ENCODE measurements at regions not wholly inside any gene's neighbourhood (a gene's known extent, or its start where the extent isn't known, plus 50 kb on each side); places are given as distances from the start of the nearest gene placed in this dataset.

DNA sequence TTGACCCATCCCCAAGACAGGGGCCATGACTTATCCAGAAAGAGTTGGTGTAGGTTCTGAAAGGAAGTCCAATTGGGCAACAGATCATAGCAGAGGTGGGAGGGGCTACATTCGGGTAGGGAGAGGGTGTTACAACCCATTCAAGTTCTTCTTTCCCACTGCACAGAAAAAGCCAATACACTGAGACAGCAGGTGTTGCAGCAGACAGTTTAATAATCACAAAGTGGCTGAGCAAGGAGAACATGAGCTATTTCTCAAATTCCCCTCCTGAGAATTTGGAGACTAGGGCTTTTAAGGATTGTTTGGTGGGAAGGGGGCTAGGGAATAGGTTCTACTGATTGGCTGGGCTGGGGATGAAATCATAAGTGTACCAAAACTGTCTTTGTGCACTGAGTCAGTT is 328.4 kb upstream of the POU3F1 start:
- no peak for DNase-seq

DNA sequence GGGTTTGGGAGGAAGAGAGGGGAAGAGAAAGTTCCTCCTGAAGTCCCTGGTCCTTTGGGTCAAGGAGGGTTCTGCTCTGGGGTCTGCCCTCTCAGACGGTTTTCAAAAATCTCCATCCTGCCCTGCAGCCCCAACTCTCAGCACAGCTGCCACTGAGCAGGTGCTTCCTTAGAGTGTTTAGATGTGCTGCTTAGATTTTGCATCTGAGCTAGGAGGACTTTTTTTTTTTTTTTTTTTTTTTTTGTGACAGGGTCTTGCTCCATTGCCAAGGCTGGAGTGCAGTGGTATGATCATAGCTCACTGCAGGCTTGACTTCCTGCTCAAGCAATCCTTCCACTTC is 324.9 kb upstream of the POU3F1 start:
- no peak for DNase-seq

DNA sequence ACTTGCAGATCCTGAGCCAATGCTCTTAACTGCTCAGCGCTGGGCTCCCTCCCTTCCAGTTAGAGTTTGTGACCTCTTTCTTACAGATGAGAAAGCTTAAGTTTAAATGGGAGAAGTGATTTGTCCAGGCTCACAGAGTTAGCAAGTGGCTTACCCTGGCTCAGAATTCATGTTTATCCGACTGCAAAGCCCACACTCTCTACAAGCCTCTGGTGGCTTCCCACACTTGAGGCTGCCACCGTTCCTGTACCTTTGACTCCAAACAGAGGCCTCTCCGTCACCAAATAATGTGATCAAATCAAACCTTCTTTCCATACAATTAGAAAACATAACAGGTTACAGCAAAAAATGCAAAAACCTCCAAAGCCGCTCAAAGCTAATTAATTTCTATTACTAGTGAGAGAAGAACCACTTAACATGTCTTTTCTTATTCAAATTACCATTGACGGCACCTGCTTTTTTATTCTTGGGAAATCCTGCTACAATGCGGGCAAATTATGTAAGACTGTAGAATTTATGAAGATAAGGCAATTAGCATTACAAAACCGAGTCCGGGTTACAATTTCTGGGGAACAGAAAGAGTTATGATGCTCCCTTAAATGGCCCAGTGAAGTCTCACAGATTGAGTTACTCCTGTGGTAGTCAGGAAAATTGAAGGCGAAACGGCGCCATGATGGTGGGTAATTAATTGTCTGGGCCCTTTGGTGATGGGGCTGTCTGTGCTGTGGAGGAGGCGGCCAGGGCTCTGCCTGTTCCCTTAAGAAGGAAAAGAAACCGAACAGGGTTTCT is 324.3 kb upstream of the POU3F1 start:
- no peak for DNase-seq

DNA sequence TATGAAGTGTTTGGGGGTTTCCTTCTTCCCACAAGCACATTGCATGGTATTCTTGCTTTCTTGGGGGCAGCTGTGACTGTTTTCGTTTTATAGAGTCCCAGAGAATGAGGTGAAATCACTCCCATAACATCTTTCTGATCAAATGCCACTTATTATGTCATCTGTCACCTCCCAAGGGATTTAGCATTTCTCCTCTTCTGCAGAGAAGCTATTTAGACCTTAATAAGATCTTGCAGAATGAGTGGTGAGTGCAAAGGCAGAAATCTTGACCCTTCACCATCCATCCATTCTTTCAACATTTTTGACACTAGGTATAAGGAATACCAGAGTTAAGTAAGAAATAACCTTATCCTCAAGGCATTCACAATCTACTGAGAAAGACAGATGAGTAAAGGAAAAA is 318.6 kb upstream of the POU3F1 start:
- DNase-seq = no peak

DNA sequence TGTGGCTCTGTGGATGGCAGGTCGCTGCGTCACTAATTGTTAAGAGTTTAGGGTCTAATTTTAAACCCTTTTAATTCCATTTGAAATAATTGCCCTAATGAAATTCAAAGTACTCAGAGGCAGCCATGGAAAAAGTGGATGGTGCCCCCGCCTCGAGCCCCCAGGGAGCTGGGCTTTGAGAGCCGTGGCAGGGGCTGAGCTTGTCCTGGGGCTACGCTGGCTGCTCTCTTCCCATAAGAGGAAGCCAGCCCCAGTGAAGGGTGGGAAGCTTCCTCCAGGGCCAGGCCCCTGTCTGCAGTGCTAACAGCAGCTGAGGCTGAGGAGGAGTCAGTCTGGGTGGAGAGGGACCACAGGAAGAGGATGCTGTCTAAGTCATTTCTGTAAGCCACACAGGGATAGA is 315.0 kb upstream of the POU3F1 start:
- DNase-seq = no peak

DNA sequence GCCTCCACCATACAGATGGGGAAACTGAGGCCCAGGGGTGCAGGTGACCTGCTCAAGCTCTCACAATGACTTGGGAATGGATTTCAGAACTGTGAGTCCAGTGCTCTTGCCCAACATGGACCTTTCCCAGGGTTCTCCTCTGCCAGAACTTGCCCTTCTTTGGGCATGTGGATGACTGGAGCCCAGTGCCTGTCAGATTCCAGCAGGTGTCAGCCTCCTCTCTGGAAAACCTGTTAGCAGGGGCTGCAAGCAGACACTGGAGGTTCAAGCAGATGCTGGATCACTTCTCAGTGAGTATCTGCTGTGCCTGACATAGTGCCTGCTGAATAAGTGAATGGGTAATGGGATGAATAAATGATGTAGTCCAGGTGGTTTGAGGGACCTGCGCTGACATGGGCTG is 314.2 kb upstream of the POU3F1 start:
- DNase-seq = no peak

DNA sequence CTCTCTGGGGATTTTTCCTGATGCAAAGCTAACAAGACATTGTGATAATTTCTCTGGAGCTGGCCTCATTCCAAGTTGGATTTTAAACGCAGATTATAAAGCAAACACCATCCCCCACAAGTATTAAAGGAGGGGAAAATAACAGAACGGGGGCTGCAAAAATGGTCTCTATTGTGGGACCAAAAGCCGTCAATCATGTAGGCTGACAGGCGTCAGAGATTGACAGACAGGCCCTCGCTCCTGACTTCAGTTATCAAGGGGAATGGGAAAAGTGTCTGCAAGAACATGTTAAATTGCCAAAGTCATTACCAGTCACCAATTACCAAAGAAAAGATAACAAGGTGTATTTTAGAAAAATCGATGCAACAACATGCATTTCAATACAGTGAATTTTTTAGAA is 307.4 kb upstream of the POU3F1 start:
- no peak for DNase-seq

DNA sequence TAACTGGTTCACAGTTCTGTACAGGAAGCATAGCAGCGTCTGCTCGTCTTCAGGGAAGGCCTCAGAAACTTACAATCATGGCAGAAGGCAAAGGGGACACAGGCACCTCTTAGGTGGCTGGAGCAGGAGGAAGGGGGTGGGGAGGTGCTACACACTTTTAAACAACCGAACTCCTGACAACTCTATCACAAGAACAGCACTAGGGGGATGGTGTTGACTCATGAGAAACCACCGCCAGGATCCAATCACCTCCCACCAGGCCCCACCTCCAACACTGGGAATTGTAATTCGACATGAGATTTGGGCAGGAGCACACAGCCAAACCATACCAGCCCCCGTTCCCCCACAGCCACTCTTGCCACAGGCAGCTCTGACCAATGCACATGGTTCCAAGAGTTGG is 306.3 kb upstream of the POU3F1 start:
- no peak for DNase-seq

DNA sequence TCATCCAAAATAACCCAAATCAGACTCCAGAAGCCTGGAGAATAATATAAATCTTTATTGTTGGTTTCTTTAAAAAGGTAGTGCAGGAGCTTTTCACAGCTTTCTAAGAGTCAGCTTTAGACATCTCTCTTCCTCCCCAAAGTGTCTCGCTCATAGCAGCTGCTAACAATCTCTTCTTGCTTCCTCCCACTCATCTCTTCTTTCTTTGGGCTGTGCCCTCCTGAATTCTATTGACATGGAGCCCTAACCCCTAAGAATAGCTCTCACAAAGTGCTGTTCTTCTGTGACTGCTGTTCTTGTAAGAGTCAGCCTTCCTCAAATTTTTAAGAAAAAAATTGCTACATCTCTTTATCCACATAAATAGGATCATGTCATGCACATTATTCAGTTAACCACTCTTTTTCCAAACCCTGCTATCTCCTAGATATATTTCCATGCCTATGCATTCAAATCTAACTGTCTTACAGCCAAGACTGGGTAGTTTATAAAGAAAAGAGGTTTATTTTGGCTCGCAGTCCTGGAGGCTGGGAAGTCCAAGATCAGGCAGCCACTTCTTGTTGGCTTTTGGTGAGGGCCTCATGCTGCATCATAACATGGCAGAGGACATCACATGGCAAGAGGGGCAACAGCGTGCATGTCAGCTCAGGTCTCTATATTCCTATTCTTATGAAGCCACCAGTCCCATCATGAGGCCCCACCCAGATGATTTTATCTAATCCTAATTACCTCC is 301.0 kb upstream of the POU3F1 start:
- DNase-seq = no peak

DNA sequence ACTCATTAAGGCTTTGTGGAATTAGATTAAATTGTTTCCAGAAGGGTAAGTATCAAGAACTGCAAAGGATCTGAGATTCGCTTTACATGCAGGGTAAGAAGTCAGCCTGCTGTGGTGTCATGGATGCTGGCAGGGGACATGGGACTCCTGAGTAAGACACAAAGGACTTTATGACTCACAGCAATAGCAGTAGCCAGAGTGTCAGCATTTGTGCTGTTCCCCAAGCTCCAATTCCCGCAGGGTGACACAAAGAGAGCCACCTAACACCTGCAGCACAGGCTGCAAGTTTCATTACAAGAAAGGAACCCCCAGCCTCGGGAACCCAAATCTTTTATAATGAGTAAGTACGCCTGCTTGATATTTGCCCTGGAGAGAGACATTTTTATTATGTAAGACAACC is 298.1 kb upstream of the POU3F1 start:
- no peak for DNase-seq

DNA sequence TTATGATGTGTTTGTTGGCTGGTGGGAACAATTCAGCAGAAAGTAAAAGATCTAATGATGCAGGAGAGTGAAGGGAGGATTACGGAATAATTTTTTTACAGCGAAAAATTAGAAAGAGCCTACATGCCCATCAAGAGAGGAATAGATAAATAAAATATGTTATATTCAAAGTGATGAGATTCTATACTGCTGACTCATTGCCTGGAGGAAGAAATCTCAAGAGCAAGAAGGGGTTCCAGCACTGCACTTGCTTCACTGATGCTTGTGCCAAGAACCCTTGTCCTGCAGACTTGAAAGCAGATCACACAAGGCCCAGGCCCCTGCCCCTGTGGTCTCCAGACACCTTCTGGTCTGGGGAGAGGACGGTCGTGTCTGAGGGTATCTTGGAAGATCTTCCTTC is 295.1 kb upstream of the POU3F1 start:
- DNase-seq = no peak

DNA sequence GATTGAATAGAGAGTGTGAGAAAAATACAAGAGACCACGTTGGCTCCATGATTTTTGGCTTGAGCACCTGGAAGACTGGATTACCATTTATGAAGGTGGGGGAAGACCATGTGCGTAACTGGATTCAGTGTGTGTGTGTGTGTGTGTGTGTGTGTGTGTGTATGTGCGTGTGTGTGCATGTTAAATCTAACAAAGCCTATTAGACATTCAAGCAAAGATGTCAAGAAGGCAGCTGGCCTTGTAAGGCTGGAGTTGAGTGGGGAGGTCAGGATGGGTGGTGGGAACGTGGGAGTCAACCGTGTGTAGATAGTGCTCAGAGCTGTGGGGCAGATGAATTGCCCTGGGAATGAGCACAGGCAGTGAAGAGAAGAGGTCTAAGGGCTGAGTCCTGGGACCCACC is 293.8 kb upstream of the POU3F1 start:
- DNase-seq = no peak

DNA sequence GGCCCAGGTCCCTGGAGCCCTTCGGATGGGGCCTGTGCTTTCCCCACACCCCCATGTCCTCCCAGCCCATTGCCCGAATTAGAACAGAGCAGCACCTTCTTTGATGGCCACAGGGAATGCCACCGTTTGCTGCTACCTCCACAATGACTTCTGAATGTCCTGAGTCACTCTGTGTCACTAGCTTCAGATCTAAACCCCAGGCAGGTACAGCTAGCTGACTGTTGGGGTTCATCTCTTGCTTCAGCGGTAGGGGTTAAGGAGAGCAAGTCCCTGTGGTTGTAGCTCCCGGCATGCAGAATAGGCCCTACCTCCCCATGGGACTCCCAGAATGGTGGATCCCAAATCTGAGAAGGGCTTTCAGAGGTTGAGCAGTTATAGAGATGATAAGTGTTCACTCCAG is 291.1 kb upstream of the POU3F1 start:
- no peak for DNase-seq

DNA sequence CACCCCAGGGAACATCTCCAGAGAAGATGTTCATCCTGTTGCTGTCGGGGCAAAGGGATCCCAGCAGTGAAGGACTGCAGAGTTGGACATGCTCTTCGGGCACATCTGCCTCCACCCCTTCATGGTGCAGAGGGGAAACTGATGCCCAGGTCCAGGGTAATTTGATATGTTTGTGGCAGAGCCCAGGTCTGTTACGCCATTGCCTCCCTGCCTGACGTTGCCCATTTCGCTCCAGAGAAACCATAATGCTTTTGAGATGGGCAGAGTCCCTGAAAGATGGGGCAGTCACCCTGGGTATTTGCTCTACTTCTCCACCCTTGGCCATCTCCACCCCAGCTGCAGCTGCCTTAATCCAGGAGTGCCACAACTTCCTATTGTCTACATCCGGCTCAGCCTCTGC is 290.4 kb upstream of the POU3F1 start:
- DNase-seq = no peak

DNA sequence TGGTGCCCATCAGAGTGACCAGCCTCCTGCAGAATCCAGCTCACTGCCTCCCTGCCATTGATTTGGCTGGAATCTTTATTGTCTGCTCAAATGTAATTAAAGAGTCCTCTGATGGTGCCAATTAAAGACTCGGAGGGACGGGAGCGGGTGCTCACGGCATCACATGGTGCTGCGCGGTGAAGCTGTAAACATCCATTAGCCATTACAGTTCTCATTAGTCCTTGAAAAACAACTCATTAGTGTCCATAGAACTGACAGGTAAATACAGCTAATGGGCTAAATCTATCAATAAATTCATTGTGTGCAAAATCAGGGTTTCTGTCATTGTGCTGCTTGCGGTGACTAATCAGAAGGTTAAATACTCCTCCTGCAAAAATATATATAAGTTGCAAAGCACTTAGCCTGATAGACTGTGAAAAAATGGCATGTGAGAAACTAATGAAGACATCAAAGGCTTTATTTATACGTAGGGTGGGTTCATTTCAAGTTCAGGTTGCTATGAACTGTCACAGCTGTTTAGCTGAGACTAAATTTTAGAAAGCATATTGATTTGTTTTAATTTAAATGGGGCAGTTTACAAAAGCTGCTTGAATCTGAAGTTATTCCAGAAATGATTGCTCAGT is 289.8 kb upstream of the POU3F1 start:
- no peak for DNase-seq

DNA sequence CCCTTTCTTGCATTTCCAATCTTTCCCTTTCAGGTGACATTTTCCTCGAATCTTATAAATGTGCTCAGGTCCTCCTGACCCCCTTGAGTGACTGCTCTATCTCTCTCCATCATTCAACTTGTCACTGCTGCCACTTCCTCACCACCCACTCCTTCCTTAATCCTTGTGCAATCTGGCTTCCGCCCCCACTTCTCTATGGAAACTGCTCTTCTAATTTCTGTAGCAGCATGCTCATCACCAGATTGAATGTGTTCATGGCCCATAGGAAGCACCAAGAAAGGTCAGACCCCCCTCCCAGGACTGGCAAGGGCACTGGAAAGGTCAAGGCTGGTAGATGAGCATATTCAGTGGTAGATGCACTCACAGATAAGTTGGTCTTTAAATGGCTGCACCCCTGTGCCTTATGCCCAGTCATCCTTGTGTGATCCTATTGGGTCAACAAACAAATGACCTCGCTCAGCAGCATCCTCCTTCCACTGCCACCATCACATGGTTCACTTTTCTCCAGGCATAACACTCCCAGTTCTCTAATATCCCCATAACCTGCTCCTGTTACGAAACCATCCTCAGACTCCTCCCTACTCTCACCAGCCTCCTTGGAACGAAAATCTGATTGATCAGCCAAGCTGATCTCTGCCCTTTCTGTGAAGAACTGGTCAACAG is 288.5 kb upstream of the POU3F1 start:
- no peak for DNase-seq

DNA sequence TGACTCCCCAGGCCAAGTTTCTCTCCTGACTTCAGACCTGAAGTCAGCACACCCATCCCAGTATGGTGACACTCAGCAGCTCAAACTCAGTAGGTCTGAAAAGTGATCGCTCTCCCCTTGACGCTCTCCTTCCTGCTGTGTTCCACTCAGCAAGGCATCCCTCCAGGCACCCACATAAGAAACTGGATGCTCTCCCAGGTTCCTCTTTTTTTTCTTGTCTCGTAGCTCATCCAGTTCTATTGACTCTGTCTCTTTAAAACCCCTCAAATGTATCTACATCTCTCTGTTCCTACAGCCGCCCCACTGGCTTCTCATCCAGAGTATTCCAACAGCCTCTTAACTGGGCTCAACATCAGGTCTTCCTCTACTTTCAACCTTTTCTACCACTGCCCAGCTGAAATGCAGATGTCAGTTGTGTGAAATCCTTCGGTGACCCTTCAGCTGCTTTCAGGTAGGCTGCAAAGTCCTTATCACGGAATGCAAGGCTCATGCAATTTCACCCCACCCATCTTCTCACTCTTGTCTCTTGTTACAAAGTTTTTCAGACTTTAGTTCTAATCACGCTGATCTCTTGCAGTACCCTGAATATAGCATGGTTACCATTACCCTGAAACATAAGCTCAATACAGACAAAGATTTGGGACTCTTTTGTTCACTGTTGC is 286.2 kb upstream of the POU3F1 start:
- no peak for DNase-seq

DNA sequence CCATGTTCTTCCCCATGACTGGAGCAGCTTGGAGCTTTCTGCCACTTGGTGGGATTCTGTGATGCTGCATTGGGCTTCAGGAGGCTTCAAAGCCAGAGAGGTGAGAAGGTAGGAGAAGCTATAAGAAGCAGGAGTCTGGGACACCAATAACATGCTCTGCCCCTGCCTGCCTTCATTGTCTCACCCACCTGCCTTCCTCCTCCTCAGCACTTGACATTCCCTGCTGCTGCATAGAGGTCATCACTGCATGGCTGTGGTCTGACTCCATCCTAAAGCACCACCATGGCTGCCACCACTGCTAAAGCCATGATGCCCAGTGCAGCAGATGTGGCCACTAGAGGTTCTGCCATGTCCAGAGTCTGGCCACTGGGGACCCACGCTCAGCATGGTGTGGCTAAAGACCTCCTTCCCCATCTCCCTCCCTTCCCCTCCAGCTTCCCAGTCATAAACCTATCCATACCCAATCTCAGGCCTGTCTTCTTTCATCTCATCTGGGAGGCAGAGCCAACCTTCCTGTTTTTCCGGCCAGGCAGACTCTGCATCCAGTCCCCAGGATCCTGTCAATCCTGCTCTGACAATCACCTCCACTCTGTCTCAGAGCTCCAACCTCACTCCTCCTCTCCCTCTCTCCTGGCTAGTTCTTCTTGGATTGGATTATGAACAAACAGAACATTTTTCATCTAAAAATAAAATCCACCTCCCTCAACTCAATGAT is 285.1 kb upstream of the POU3F1 start:
- DNase-seq = no peak

DNA sequence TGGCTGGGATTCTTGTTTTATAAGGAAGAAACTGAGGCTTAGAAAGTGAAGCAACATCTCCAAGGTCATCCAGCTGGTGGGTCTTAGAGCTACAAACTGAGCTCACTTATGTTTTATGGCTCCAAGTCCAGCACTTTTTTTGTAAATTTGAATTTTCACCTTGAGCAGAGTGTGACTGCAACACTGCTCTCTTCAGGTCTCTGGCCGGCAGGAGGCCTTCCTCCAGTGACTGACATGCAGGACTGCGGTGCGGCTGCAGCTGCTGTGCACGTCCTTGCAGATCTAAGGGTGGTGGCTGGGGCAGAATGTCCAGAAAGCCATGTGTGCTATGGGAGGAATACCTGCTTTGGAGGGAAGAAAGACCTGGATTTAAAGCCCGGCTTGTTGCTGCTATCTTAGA is 284.2 kb upstream of the POU3F1 start:
- DNase-seq = no peak

DNA sequence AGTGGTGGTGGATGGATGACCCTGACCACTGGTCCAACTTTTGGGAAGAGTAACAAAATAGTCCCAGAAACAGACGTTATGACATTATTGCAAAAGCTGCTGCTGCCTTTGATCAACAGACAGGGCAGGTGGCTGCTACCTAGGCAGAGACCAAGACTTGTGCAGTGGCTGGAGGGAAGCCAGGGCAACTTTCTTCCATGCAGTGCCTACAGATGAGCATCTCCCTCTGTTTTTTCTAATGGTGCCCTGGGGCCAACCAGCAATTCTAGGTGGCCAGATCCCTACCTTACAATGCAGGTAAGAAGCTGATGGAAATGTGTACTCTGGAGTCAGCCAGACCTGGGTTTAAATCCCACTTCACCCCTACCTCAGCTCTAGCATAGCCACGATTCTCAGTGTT is 283.1 kb upstream of the POU3F1 start:
- DNase-seq = no peak

DNA sequence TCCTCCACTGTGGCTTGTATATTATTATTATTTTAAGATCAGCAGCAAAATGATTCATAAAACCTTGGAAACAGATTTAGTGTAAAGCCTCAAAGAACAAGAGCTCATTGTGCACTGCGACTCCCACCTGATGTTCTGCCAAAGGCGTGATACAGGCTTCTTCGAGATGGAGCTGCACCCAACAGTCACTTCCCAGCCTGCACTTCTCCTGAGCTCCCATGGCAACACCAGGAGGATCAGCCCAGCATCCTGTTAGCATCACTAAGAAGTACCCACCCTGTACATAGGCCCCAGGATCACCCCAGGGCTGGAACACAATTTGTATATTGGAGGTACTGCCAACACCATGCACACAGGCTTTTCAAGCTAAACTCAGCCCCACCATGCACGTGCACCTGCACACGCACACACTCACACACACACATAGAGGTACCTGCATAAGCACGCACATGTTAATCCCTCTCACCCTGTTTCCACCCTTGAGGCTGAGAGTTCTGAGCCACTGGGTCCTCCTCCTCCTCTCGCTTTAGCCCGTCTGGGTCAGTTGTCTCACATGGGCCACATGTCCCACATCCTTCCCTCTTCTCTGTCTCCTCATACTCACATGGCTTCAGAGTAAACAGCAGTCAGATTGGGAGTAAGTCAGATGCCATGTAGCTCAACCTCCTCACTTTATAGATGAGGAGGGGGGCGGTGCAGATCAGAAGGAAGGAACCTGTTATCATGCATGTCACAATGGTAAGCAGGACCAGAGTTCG is 281.9 kb upstream of the POU3F1 start:
- DNase-seq = no peak

DNA sequence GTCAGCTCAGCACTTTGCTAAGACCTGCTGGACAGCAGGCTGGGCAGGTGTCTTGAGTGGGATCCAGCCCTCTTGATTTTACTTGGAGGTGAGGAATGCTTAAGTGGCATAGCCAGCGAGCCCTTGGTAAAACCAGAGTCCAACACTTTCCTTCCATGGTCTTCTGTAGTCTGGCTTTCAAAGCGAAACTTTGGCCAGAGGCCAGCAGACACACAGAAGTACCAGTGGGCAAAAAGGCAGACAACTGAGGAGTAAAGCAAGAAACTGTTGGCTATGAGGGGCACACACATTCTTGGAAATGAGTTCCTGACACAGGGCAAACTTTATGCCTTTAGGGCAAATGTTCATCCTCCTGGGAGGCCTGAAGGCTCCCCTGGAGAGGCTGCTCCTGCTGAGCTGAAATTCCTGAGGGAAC is 281.0 kb upstream of the POU3F1 start:
- no peak for DNase-seq
